ENCODE measurements at regions not wholly inside any gene's neighbourhood (a gene's known extent, or its start where the extent isn't known, plus 50 kb on each side); places are given as distances from the start of the nearest gene placed in this dataset.

DNA sequence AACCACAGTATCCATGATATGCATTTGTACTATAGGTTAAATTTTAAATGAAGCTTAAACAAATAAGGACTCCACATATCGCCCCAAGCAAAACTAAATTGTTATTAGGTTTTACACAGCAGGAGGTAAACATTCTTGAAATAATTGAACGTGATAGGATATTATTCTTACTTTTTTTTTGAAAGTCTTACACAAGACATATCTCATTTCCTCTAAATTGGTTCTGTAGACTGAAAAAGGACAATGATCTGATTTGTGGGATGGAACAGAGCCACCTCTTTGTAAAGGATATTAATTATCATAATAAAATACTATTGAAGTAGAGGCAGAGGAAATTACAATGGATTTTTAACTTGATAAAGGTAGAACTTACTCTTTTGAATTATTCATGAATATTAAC is 155.1 kb upstream of the SEMA3D start:
- no peak overlapping the region for H3K9ac ChIP-seq (ENCODE audit: insufficient read depth in 1 of 2, low read depth in 2 of 2, low read length in 2 of 2)
- ATAC-seq (no peak), FAIRE-seq (no peak), DNase-seq (ENCODE audit: extremely low read depth in 1 of 4, low spot score in 3 of 4) (no peak)
- H3K27me3 ChIP-seq (ENCODE audit: control insufficient read depth in 2 of 2, insufficient read depth in 2 of 2, low read length in 2 of 2): no peaks in the 10 kb centered on the region
- peaks cover 2% of the 10 kb centered on the region; the same call in 1 of the 2 replicates for H3K9me3 ChIP-seq (replicated peaks; ENCODE audit: control insufficient read depth, insufficient read depth, low read depth, low read length)
- no TSS peak for BruUV-seq (replicated peaks)
- TF ChIP-seq GATAD2B (IDR thresholded peaks at IDR 0.05; ENCODE audit: borderline replicate concordance) (no peak), MTA2 (IDR thresholded peaks at IDR 0.05; ENCODE audit: low read depth) (no peak), SRSF7 (optimal IDR thresholded peaks at IDR 0.05; ENCODE audit: low read depth, low read length) (no peak), POLR2H (tag; IDR thresholded peaks at IDR 0.05; ENCODE audit: low read depth) (no peak)
- TF ChIP-seq, protein P1, sequence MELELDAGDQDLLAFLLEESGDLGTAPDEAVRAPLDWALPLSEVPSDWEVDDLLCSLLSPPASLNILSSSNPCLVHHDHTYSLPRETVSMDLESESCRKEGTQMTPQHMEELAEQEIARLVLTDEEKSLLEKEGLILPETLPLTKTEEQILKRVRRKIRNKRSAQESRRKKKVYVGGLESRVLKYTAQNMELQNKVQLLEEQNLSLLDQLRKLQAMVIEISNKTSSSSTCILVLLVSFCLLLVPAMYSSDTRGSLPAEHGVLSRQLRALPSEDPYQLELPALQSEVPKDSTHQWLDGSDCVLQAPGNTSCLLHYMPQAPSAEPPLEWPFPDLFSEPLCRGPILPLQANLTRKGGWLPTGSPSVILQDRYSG (tag; conservative IDR thresholded peaks at IDR 0.05; ENCODE audit: low read depth): no peak
- no peaks in the 10 kb centered on the region for H3K79me2 ChIP-seq (ENCODE audit: control insufficient read depth, insufficient read depth, low read length)
- H3K4me3 ChIP-seq: no peak overlapping the region
- POLR2A ChIA-PET: no interaction called here
- intact Hi-C loops (cut with micrococcal nuclease): no loop called here
- no peaks in the 10 kb centered on the region for H3K36me3 ChIP-seq (ENCODE audit: control insufficient read depth, insufficient read depth, low read length)
- no peaks in the 10 kb centered on the region for H4K20me1 ChIP-seq (replicated peaks; ENCODE audit: control insufficient read depth, insufficient read depth, low read length)
- no peaks in the 10 kb centered on the region for H3K4me1 ChIP-seq (replicated peaks in 1 of 2; ENCODE audit: control insufficient read depth in 2 of 2, insufficient read depth in 2 of 2, low read length in 2 of 2)
- CTCF ChIA-PET (ENCODE audit: low intra/inter-chr PET ratio): no interaction called here
- no peak overlapping the region for H3K4me2 ChIP-seq (ENCODE audit: insufficient read depth, low read length)
- 2% methylated on average over 2 of the region's 2 CpGs for WGBS (ENCODE audit: insufficient coverage, low coverage, missing lambda C conversion rate)
- in situ Hi-C loops (cut with MboI): no loop called here
- H2AFZ ChIP-seq (ENCODE audit: low read depth, low read length): no peak overlapping the region
- no peak overlapping the region for H3K27ac ChIP-seq (ENCODE audit: extremely low read depth, low read depth, low read length)
- no peaks in the 10 kb centered on the region for H3K9me1 ChIP-seq (ENCODE audit: control insufficient read depth, insufficient read depth, low read length)

DNA sequence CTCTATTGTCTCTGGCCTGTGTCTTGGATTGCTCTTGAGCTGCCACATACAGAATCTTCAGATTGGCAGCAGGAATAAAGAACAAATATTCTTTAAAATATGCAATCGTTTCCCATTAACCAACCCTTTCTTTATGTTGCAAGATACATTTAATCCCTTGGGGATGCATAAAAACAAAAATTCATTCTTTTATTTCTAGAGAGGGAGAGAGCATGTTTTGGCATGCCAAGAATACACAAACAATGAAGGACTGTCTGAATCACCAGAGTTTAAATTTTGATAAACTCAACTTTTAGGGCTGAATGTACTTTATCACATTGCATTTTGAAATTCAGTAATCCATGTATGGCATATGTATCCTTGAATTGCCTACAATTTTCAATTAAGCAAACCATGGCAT is 154.3 kb upstream of the SEMA3D start:
- intact Hi-C loops (cut with micrococcal nuclease): no loop called here
- TF ChIP-seq SMARCC2 (IDR thresholded peaks at IDR 0.05; ENCODE audit: low read depth): no peak
- no peak for TF ChIP-seq EP300 (IDR thresholded peaks at IDR 0.05; ENCODE audit: low read length)
- TF ChIP-seq, protein P2, sequence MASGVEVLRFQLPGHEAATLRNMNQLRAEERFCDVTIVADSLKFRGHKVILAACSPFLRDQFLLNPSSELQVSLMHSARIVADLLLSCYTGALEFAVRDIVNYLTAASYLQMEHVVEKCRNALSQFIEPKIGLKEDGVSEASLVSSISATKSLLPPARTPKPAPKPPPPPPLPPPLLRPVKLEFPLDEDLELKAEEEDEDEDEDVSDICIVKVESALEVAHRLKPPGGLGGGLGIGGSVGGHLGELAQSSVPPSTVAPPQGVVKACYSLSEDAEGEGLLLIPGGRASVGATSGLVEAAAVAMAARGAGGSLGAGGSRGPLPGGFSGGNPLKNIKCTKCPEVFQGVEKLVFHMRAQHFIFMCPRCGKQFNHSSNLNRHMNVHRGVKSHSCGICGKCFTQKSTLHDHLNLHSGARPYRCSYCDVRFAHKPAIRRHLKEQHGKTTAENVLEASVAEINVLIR (CRISPR knock-in tag; IDR thresholded peaks at IDR 0.05): no peak
- no peak for TF ChIP-seq ZNF165 (CRISPR knock-in tag; IDR thresholded peaks at IDR 0.05; ENCODE audit: borderline replicate concordance)
- TF ChIP-seq, protein P3, sequence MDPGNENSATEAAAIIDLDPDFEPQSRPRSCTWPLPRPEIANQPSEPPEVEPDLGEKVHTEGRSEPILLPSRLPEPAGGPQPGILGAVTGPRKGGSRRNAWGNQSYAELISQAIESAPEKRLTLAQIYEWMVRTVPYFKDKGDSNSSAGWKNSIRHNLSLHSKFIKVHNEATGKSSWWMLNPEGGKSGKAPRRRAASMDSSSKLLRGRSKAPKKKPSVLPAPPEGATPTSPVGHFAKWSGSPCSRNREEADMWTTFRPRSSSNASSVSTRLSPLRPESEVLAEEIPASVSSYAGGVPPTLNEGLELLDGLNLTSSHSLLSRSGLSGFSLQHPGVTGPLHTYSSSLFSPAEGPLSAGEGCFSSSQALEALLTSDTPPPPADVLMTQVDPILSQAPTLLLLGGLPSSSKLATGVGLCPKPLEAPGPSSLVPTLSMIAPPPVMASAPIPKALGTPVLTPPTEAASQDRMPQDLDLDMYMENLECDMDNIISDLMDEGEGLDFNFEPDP (CRISPR knock-in tag; IDR thresholded peaks at IDR 0.05): no peak
- no peak for TF ChIP-seq BRCA1 (IDR thresholded peaks at IDR 0.05)
- no peak for TF ChIP-seq BRCA1 (CRISPR knock-in tag; IDR thresholded peaks at IDR 0.05)
- TF ChIP-seq NR2C1 (IDR thresholded peaks at IDR 0.05): no peak
- no peak for TF ChIP-seq NR2C1 (tag; IDR thresholded peaks at IDR 0.05)

More for the DNA sequence above, 154.3 kb upstream of the SEMA3D start:
- no peaks in the 10 kb centered on the region for H4K20me1 ChIP-seq (replicated peaks; ENCODE audit: control insufficient read depth, insufficient read depth, low read length)
- H2AFZ ChIP-seq (ENCODE audit: low read depth, low read length): no peak overlapping the region
- no peak overlapping the region for H3K4me3 ChIP-seq
- no peak overlapping the region for H3K27ac ChIP-seq (ENCODE audit: extremely low read depth, low read depth, low read length)
- no peaks in the 10 kb centered on the region for H3K27me3 ChIP-seq (ENCODE audit: control insufficient read depth in 2 of 2, insufficient read depth in 2 of 2, low read length in 2 of 2)
- ChIA-PET POLR2A (no interaction called here), CTCF (ENCODE audit: low intra/inter-chr PET ratio) (no interaction called here)
- ATAC-seq (no peak), DNase-seq (ENCODE audit: extremely low read depth in 1 of 4, low spot score in 3 of 4) (no peak), FAIRE-seq (no peak)
- no peaks in the 10 kb centered on the region for H3K9me1 ChIP-seq (ENCODE audit: control insufficient read depth, insufficient read depth, low read length)
- no peaks in the 10 kb centered on the region for H3K4me1 ChIP-seq (replicated peaks in 1 of 2; ENCODE audit: control insufficient read depth in 2 of 2, insufficient read depth in 2 of 2, low read length in 2 of 2)
- 0% methylated on average over 1 of the region's 1 CpG for WGBS (ENCODE audit: insufficient coverage, low coverage, missing lambda C conversion rate)
- peaks cover 2% of the 10 kb centered on the region; the same call in 1 of the 2 replicates for H3K9me3 ChIP-seq (replicated peaks; ENCODE audit: control insufficient read depth, insufficient read depth, low read depth, low read length)
- H3K9ac ChIP-seq (ENCODE audit: insufficient read depth in 1 of 2, low read depth in 2 of 2, low read length in 2 of 2): no peak overlapping the region
- no peaks in the 10 kb centered on the region for H3K79me2 ChIP-seq (ENCODE audit: control insufficient read depth, insufficient read depth, low read length)
- no peaks in the 10 kb centered on the region for H3K36me3 ChIP-seq (ENCODE audit: control insufficient read depth, insufficient read depth, low read length)
- no TSS peak for BruUV-seq (replicated peaks)
- in situ Hi-C loops (cut with MboI): no loop called here
- no peak overlapping the region for H3K4me2 ChIP-seq (ENCODE audit: insufficient read depth, low read length)

All from K562 (cell line).